Mesenchymal stem cell (in vitro differentiated cells and primary cell): ENCODE measurements at regions not wholly inside any gene's neighbourhood (a gene's known extent, or its start where the extent isn't known, plus 50 kb on each side); places are given as distances from the start of the nearest gene placed in this dataset.

ENCODE experiments used
- DNase-seq: peaks from one replicate; pipeline ENCODE4 v3.0.0-alpha.2; 2013
- H2AFZ ChIP-seq: one replicate; pipeline ENCODE4 v1.6.1; 2013; ENCODE audit warnings: low read depth, mild to moderate bottlenecking, control low read depth, inconsistent platforms, low read length, moderate library complexity
- H2AK5ac ChIP-seq: 2 replicates; pipeline ENCODE4 v1.6.1; 2013; ENCODE audit warnings: low read length, moderate library complexity, mild to moderate bottlenecking, inconsistent platforms; ENCODE audit not compliant: severe bottlenecking
- H2BK120ac ChIP-seq: one replicate; pipeline ENCODE4 v1.6.1; 2013; ENCODE audit warnings: low read depth, mild to moderate bottlenecking, inconsistent platforms, low read length, moderate library complexity
- H2BK12ac ChIP-seq, 2 experiments: one replicate each; pipeline ENCODE4 v1.6.1; 2013; ENCODE audit warnings: inconsistent platforms in 2 of 2, low read length in 2 of 2, mild to moderate bottlenecking in 2 of 2, moderate library complexity in 2 of 2, control low read depth in 1 of 2
- H2BK15ac ChIP-seq: one replicate; pipeline ENCODE4 v1.6.1; 2013; ENCODE audit warnings: mild to moderate bottlenecking, low read depth, inconsistent platforms; ENCODE audit not compliant: poor library complexity, severe bottlenecking
- H2BK5ac ChIP-seq: 2 replicates; pipeline ENCODE4 v1.6.1; 2013; ENCODE audit warnings: low read depth, mild to moderate bottlenecking, low read length, control low read depth, inconsistent platforms; ENCODE audit not compliant: poor library complexity, severe bottlenecking
- H3K14ac ChIP-seq, 2 experiments: one replicate each; pipeline ENCODE4 v1.6.1; 2013; ENCODE audit warnings: inconsistent platforms in 2 of 2, low read length in 2 of 2, control low read depth in 1 of 2, mild to moderate bottlenecking in 1 of 2, moderate library complexity in 1 of 2
- H3K18ac ChIP-seq, 2 experiments: one replicate each; pipeline ENCODE4 v1.6.1; 2013; ENCODE audit warnings: inconsistent platforms in 2 of 2, low read length in 2 of 2, control low read depth in 1 of 2, low read depth in 1 of 2, mild to moderate bottlenecking in 1 of 2
- H3K23ac ChIP-seq, 2 experiments: one replicate each; pipeline ENCODE4 v1.6.1; 2013; ENCODE audit warnings: inconsistent platforms in 2 of 2, low read length in 2 of 2, mild to moderate bottlenecking in 2 of 2, moderate library complexity in 2 of 2, control low read depth in 1 of 2
- H3K27ac ChIP-seq: 2 replicates; pipeline ENCODE4 v1.5.1; 2013; ENCODE audit warnings: mild to moderate bottlenecking, moderate library complexity, low read length, control low read depth, inconsistent platforms; ENCODE audit not compliant: poor library complexity, severe bottlenecking
- H3K27me3 ChIP-seq, 2 experiments: 2 replicates each; pipeline versions ENCODE4 v1.6.1 to v1.7.0; 2013; ENCODE audit warnings: low read length in 2 of 2, mild to moderate bottlenecking in 2 of 2, moderate library complexity in 2 of 2, control low read depth in 1 of 2, inconsistent platforms in 1 of 2; ENCODE audit not compliant: control insufficient read depth in 1 of 2, insufficient read depth in 1 of 2
- H3K36me3 ChIP-seq, 2 experiments: 2 replicates each; pipeline versions ENCODE4 v1.6.1 to v1.7.0; 2013; ENCODE audit warnings: low read length in 2 of 2, control low read depth in 1 of 2, inconsistent platforms in 1 of 2, low read depth in 1 of 2, mild to moderate bottlenecking in 1 of 2; ENCODE audit not compliant: insufficient read depth in 2 of 2, control insufficient read depth in 1 of 2
- H3K4ac ChIP-seq, 2 experiments: one replicate each; pipeline ENCODE4 v1.6.1; 2013; ENCODE audit warnings: inconsistent platforms in 2 of 2, low read length in 2 of 2, mild to moderate bottlenecking in 2 of 2, moderate library complexity in 2 of 2, control low read depth in 1 of 2, low read depth in 1 of 2
- H3K4me1 ChIP-seq: 2 replicates; pipeline ENCODE4 v1.6.1; 2013; ENCODE audit warnings: low read depth, low read length, control low read depth; ENCODE audit not compliant: control insufficient read depth, insufficient read depth
- H3K4me2 ChIP-seq: 2 replicates; pipeline ENCODE4 v1.6.1; 2013; ENCODE audit warnings: low read length, mild to moderate bottlenecking, inconsistent platforms; ENCODE audit not compliant: poor library complexity, severe bottlenecking
- H3K4me3 ChIP-seq, 2 experiments: 2 replicates each; pipeline versions ENCODE4 v1.5.1 to v1.7.0; 2013; ENCODE audit warnings: low read length in 2 of 2, mild to moderate bottlenecking in 2 of 2, control low read depth in 1 of 2, low read depth in 1 of 2; ENCODE audit not compliant: insufficient read depth in 1 of 2
- H3K79me1 ChIP-seq: replicated peaks from 2 replicates; pipeline ENCODE4 v1.6.1; 2013; ENCODE audit warnings: mild to moderate bottlenecking, control low read depth, low read length, inconsistent platforms; ENCODE audit not compliant: poor library complexity, severe bottlenecking
- H3K9ac ChIP-seq: 2 replicates; pipeline ENCODE4 v1.7.0; 2013; ENCODE audit warnings: mild to moderate bottlenecking, low read length, moderate library complexity
- H3K9me3 ChIP-seq: 2 replicates; pipeline ENCODE4 v1.7.0; 2013; ENCODE audit warnings: mild to moderate bottlenecking, low read length; ENCODE audit not compliant: control insufficient read depth
- H4K8ac ChIP-seq: one replicate; pipeline ENCODE4 v1.6.1; 2013; ENCODE audit warnings: inconsistent platforms, mild to moderate bottlenecking, low read length, moderate library complexity
- H4K91ac ChIP-seq: one replicate; pipeline ENCODE4 v1.6.1; 2013; ENCODE audit warnings: mild to moderate bottlenecking, low read length, inconsistent platforms
- WGBS: methylation state at CpG from one replicate; pipeline ENCODE4 v1.1.7; 2013; ENCODE audit warnings: mixed read lengths; 5-methylcytosine and 5-hydroxymethylcytosine counted together

DNA sequence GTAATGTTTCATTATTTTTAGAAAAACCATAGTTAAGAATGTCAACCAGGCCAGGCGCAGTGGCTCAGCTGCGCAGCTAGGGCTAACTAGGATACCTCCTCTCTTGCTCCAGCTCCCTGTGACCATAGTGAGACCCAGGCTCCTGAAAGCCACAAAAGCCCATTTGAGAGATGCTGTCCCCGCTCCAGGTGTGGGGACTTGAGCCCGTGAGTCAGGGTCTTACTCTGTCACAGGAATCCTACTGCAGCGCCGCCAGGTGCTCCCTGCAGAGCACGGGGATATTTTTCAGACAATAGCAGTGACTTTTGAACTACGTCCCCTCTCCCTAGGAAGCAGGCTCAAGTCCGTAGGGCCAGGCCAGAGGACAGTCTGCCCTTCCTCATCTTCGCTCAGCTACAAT is 75.6 kb upstream of the NRBF2 start:
- H3K4me2 ChIP-seq: no peak overlapping the region
- H4K8ac ChIP-seq: no peak overlapping the region
- H3K14ac ChIP-seq: no peak overlapping the region
- H3K27me3 ChIP-seq: no peaks in the 10 kb centered on the region
- no peak overlapping the region for H4K91ac ChIP-seq
- H3K9ac ChIP-seq: no peak overlapping the region
- no peaks in the 10 kb centered on the region for H3K4me1 ChIP-seq
- no peak overlapping the region for H2BK5ac ChIP-seq
- H2BK120ac ChIP-seq: no peak overlapping the region
- no peaks in the 10 kb centered on the region for H3K36me3 ChIP-seq
- WGBS: 77% methylated on average over 10 of the region's 10 CpGs
- H3K79me1 ChIP-seq: no peaks in the 10 kb centered on the region
- no peak overlapping the region for H2BK15ac ChIP-seq
- no peak overlapping the region for H3K4me3 ChIP-seq
- H2AK5ac ChIP-seq: no peak overlapping the region
- H3K23ac ChIP-seq: no peak overlapping the region
- H3K9me3 ChIP-seq: no peaks in the 10 kb centered on the region
- no peak overlapping the region for H3K18ac ChIP-seq
- H2AFZ ChIP-seq: no peak overlapping the region
- H3K27ac ChIP-seq: no peak overlapping the region
- H2BK12ac ChIP-seq: no peak overlapping the region
- no peak overlapping the region for H3K4ac ChIP-seq
- no peak for DNase-seq

DNA sequence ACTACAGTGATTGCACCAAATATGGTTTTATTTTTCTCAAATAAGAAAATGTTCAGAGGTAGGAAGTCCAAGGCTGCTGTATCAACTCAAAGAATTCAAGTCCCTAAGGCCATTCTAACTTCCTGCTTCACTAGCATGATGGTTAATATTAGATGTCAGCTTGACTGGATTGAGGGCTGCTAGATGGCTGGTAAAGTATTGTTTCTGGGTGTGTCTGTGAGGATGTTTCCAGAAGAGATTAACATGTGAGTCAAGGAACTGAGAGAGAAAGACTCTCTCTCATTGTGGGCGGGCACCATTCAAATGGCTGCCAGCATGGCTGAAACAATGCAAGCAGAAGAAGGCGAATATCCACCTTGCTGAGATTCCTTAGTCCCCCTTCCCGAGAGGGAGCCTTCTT is 77.4 kb upstream of the NRBF2 start:
- no peak overlapping the region for H3K4ac ChIP-seq

DNA sequence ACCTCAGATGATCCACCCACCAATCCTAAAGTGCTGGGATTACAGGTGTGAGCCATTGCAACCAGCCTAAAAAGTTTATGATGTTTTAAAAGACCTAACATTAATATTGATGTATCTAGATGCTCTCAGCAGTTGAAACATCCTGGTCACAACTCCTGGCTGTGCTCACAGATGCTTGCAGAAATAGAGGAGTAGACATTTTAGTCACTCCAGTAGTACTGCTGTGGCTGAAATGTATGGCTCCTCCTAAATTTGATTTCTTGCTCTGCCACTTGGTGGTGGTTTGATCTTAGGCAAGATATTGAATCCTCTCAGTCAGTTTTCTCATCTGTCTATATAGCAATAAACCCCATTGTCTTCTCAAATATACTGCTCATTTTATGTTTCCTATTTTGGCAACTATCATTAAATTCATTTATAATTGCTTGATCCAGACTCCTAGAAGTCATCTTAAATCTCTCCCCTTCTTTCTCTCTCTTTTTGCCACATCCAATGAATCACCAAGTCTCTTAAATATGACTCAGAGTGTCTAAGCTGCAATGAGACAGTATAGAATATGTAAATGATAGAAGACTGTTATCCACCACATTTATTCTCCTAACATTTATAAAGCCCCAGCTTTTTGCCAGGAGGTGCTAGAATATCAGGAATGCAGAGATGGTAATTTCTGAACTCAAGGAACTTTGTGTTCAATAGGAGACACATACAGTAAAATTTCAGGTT is 78.1 kb upstream of the NRBF2 start:
- no peak overlapping the region for H2BK12ac ChIP-seq
- H2BK5ac ChIP-seq: no peak overlapping the region
- H3K4me1 ChIP-seq: no peaks in the 10 kb centered on the region
- no peak overlapping the region for H3K18ac ChIP-seq
- H2BK15ac ChIP-seq: no peak overlapping the region
- H3K27ac ChIP-seq: no peak overlapping the region
- no peak overlapping the region for H4K91ac ChIP-seq
- no peak overlapping the region for H3K4ac ChIP-seq
- no peak overlapping the region for H3K14ac ChIP-seq
- H3K23ac ChIP-seq: no peak overlapping the region
- no peak for DNase-seq
- no peak overlapping the region for H2BK120ac ChIP-seq
- H3K27me3 ChIP-seq: no peaks in the 10 kb centered on the region
- no peak overlapping the region for H2AFZ ChIP-seq
- H3K36me3 ChIP-seq: no peaks in the 10 kb centered on the region
- H3K9ac ChIP-seq: no peak overlapping the region
- no peak overlapping the region for H4K8ac ChIP-seq
- no peak overlapping the region for H3K4me2 ChIP-seq
- no peak overlapping the region for H3K4me3 ChIP-seq
- no peaks in the 10 kb centered on the region for H3K9me3 ChIP-seq
- no peak overlapping the region for H2AK5ac ChIP-seq
- no peaks in the 10 kb centered on the region for H3K79me1 ChIP-seq

More for the DNA sequence above, 77.4 kb upstream of the NRBF2 start:
- Histone ChIP-seq H3K18ac (no peak overlapping the region), H3K9ac (no peak overlapping the region), H3K36me3 (no peaks in the 10 kb centered on the region), H2BK120ac (no peak overlapping the region), H3K27me3 (no peaks in the 10 kb centered on the region), H2AFZ (no peak overlapping the region), H2BK5ac (no peak overlapping the region), H3K27ac (no peak overlapping the region), H4K8ac (no peak overlapping the region), H2BK12ac (no peak overlapping the region), H3K4me2 (no peak overlapping the region), H4K91ac (no peak overlapping the region), H3K9me3 (no peaks in the 10 kb centered on the region), H3K4me1 (no peaks in the 10 kb centered on the region), H2BK15ac (no peak overlapping the region), H3K79me1 (no peaks in the 10 kb centered on the region), H2AK5ac (no peak overlapping the region), H3K4me3 (no peak overlapping the region), H3K23ac (no peak overlapping the region), H3K14ac (no peak overlapping the region)
- no peak for DNase-seq
- 78% methylated on average over 3 of the region's 3 CpGs for WGBS

DNA sequence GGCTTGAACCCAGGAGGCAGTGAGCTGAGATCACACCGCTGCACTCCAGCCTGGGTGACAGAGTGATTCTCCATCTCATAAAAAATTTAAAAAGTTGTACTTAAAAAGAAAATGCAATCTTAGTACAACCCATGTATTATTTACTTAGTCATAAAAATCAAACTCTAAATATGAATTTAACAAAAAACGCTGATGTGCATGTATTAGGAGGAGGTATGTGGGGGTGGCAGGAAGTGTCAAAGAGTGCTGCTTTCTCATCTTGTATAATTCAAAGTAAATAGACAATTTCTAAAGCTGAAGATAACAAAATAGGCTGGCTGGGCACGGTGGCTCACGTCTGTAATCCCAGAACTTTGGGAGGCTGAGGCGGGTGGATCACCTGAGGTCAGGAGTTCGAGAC is 81.0 kb upstream of the NRBF2 start:
- Histone ChIP-seq H2BK5ac (no peak overlapping the region), H4K91ac (no peak overlapping the region), H3K18ac (no peak overlapping the region), H3K14ac (no peak overlapping the region), H2BK12ac (no peak overlapping the region), H3K4me2 (no peak overlapping the region), H3K23ac (no peak overlapping the region), H3K4me3 (no peak overlapping the region), H2AK5ac (no peak overlapping the region), H3K36me3 (no peaks in the 10 kb centered on the region), H3K79me1 (no peaks in the 10 kb centered on the region), H3K27me3 (no peaks in the 10 kb centered on the region), H3K4ac (no peak overlapping the region), H2AFZ (no peak overlapping the region), H4K8ac (no peak overlapping the region), H3K4me1 (no peaks in the 10 kb centered on the region), H2BK120ac (no peak overlapping the region), H3K27ac (no peak overlapping the region), H2BK15ac (no peak overlapping the region), H3K9ac (no peak overlapping the region), H3K9me3 (no peaks in the 10 kb centered on the region)
- no peak for DNase-seq
- 89% methylated on average over 3 of the region's 6 CpGs for WGBS
